Kidney (tissue), 13 donors: ENCODE measurements at regions not wholly inside any gene's neighbourhood (a gene's known extent, or its start where the extent isn't known, plus 50 kb on each side); places are given as distances from the start of the nearest gene placed in this dataset.

Experiments used
- DNase-seq, 5 donors: peaks; one replicate each; pipeline ENCODE4 v3.0.0-alpha.2; 2013 to 2020
- FAIRE-seq: peaks from 2 replicates; lab custom pipeline; 2012; peaks lifted over from hg19 to GRCh38; lab: Jason Lieb, UNC
- H3K27ac ChIP-seq, 2 donors: one replicate each; pipeline ENCODE4 v1.7.0; 2013; ENCODE audit warnings: low read depth in 2 of 2, low read length in 2 of 2, inconsistent platforms in 1 of 2
- H3K27me3 ChIP-seq: one replicate; pipeline ENCODE4 v1.7.1; 2013; ENCODE audit warnings: low read length, inconsistent platforms; ENCODE audit not compliant: control insufficient read depth, insufficient read depth
- H3K36me3 ChIP-seq, 3 donors: one replicate each; pipeline versions ENCODE4 v1.7.0 to v1.7.1; 2013; ENCODE audit warnings: low read length in 3 of 3, control low read depth in 1 of 3, inconsistent platforms in 1 of 3; ENCODE audit not compliant: insufficient read depth in 3 of 3, control insufficient read depth in 2 of 3
- H3K4me1 ChIP-seq, 3 donors: one replicate each; pipeline versions ENCODE4 v1.7.0 to v1.7.1; 2013; ENCODE audit warnings: low read length in 3 of 3, inconsistent platforms in 1 of 3, low read depth in 1 of 3; ENCODE audit not compliant: control insufficient read depth in 2 of 3, insufficient read depth in 2 of 3
- H3K4me3 ChIP-seq, 3 donors: one replicate each; pipeline versions ENCODE4 v1.7.0 to v1.8.1; 2013; ENCODE audit warnings: low read length in 3 of 3, control low read depth in 1 of 3, inconsistent platforms in 1 of 3
- H3K9ac ChIP-seq, 3 donors: one replicate each; pipeline versions ENCODE4 v1.7.0 to v1.7.1; 2013; ENCODE audit warnings: low read length in 3 of 3, control low read depth in 1 of 3, inconsistent platforms in 1 of 3
- H3K9me3 ChIP-seq, 3 donors: one replicate each; pipeline versions ENCODE4 v1.7.0 to v1.7.1; 2013; ENCODE audit warnings: low read length in 3 of 3, control low read depth in 1 of 3, inconsistent platforms in 1 of 3; ENCODE audit not compliant: control insufficient read depth in 2 of 3, insufficient read depth in 1 of 3
- intact Hi-C: fragments of 100-400 bp; cut with DNase I; formaldehyde crosslinking; loops from one replicate; pipeline ENCODE4 v1.11.1; 2022
- TF ChIP-seq, protein P1 (sequence below): IDR thresholded peaks from 3 replicates; pipeline ENCODE4 v1.5.1; 2012; ENCODE audit warnings: mild to moderate bottlenecking, moderate library complexity, borderline replicate concordance; ENCODE audit not compliant: insufficient read depth; ENCODE audit errors: extremely low read depth
- donor health status: control.
- donor health status: control.
- donor health status: control.
- donor health status: control.
- donor health status: control.
- donor health status: DM: yes; HTN: yes; CAD: no.
- donor health status: Normal renal cell carcinoma (clear cell type).

DNA sequence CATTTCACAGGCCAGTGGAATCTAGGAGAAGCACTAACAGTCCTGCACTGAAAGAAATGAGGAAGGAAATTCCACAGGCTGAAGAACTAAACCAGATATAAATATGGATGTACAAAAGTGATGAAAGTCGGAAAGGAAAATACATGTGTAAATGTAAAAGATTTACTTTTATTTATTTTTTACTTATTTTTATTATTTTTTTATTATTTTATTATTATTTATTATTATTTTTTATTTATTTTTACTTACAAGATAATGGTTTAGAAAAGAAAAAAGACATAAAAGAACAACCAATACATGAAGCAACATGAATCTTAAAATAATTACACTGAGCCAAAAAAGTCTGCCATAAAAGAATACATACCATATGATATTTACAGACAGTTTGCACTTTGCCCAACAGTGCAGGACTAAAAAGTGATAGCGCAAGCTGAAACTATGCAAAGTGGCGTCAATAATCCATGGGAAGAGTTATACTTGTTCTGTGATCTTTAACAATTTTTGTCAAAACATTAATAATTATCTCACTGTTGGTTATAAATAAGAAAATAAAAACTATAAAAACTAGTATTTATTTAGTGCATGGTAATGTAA is 317.8 kb upstream of the MKI67 start:
- H3K4me1 ChIP-seq, result no peaks in the 10 kb centered on the region
- H3K27me3 ChIP-seq, result no peaks in the 10 kb centered on the region
- FAIRE-seq, result peak; percentile 68
- H3K9ac ChIP-seq, result no peak overlapping the region
- no peaks in the 10 kb centered on the region for H3K36me3 ChIP-seq
- intact Hi-C loops, result no loop called here
- H3K9me3 ChIP-seq, result no peaks in the 10 kb centered on the region
- no peak for DNase-seq
- no peak overlapping the region for H3K27ac ChIP-seq
- no peak overlapping the region for H3K4me3 ChIP-seq
- TF ChIP-seq, protein P1, sequence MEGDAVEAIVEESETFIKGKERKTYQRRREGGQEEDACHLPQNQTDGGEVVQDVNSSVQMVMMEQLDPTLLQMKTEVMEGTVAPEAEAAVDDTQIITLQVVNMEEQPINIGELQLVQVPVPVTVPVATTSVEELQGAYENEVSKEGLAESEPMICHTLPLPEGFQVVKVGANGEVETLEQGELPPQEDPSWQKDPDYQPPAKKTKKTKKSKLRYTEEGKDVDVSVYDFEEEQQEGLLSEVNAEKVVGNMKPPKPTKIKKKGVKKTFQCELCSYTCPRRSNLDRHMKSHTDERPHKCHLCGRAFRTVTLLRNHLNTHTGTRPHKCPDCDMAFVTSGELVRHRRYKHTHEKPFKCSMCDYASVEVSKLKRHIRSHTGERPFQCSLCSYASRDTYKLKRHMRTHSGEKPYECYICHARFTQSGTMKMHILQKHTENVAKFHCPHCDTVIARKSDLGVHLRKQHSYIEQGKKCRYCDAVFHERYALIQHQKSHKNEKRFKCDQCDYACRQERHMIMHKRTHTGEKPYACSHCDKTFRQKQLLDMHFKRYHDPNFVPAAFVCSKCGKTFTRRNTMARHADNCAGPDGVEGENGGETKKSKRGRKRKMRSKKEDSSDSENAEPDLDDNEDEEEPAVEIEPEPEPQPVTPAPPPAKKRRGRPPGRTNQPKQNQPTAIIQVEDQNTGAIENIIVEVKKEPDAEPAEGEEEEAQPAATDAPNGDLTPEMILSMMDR, result no peak

DNA sequence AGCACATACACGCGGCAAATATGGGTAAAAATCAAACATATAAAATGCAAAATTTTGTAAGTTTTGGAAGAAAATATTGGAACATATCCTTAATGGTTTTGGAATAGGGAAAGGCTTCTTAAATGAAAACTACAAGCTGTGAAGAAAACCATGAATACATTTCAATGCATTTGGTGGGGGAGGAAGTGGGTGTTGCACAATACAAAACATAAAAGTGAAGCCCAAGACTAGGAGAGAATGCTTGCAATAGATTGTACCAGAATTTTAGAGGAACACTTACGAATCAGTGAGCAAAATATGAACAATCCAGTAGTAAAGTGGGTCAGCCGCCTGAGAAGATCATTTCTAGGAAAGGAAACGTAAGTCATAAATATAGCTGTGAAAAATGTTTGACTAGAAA is 322.6 kb upstream of the MKI67 start:
- intact Hi-C loops, result no loop called here
- no peaks in the 10 kb centered on the region for H3K27me3 ChIP-seq
- TF ChIP-seq, protein P1, result no peak
- no peak overlapping the region for H3K4me3 ChIP-seq
- no peaks in the 10 kb centered on the region for H3K9me3 ChIP-seq
- no peaks in the 10 kb centered on the region for H3K4me1 ChIP-seq
- no peaks in the 10 kb centered on the region for H3K36me3 ChIP-seq
- H3K27ac ChIP-seq, result no peak overlapping the region
- FAIRE-seq (no peak), DNase-seq (no peak)
- H3K9ac ChIP-seq, result no peak overlapping the region

DNA sequence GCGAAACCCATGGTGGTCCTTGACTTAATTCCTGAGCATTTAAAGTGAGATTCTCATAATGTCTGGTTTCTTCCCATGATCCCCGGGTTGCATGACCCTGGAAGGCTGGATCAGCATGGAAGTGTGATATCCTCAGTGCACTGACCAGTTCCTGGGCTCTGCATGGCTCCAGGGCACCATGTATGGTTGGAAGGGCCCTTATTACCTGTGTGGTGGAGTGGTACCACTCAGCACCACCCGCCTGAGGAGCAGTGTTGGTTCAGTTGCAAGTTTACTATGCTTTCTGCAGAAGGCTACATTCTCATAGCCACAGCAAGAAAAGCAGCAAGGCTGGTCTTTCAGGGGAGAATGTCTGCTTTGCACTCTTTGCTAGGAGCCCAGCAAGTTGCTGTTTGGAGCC is 325.7 kb upstream of the MKI67 start:
- Histone ChIP-seq H3K27ac (no peak overlapping the region), H3K4me3 (no peak overlapping the region), H3K27me3 (no peaks in the 10 kb centered on the region), H3K9ac (no peak overlapping the region), H3K9me3 (no peaks in the 10 kb centered on the region), H3K36me3 (no peaks in the 10 kb centered on the region), H3K4me1 (no peaks in the 10 kb centered on the region)
- DNase-seq (no peak), FAIRE-seq (no peak)
- intact Hi-C loops, result no loop called here
- TF ChIP-seq, protein P1, result no peak

DNA sequence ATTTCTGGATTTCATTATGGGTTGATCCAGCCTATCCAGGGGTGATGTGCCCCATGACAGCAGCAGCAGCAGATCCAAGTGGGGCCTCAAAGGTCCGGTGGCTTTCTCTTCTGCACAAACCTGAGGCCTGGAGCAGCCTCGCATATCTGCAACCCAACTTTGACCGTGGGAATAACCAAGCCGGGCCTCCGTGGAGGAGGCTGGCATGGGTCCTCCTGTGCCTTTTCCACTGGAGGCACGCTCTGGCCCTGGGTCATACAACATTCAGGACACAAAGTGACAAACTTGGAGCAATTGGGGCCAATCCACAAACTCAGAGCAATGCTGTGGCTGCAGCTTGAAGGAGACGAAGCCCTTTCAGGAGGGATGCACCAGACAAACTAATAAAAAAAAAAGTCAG is 330.0 kb upstream of the MKI67 start:
- no peaks in the 10 kb centered on the region for H3K4me1 ChIP-seq
- H3K9me3 ChIP-seq, result no peaks in the 10 kb centered on the region
- H3K27ac ChIP-seq, result no peak overlapping the region
- intact Hi-C loops, result no loop called here
- no peak overlapping the region for H3K4me3 ChIP-seq
- FAIRE-seq (no peak), DNase-seq (no peak)
- TF ChIP-seq, protein P1, result no peak
- no peak overlapping the region for H3K9ac ChIP-seq
- no peaks in the 10 kb centered on the region for H3K27me3 ChIP-seq
- no peaks in the 10 kb centered on the region for H3K36me3 ChIP-seq
